ENCODE measurements at regions not wholly inside any gene's neighbourhood (a gene's known extent, or its start where the extent isn't known, plus 50 kb on each side); places are given as distances from the start of the nearest gene placed in this dataset.

DNA sequence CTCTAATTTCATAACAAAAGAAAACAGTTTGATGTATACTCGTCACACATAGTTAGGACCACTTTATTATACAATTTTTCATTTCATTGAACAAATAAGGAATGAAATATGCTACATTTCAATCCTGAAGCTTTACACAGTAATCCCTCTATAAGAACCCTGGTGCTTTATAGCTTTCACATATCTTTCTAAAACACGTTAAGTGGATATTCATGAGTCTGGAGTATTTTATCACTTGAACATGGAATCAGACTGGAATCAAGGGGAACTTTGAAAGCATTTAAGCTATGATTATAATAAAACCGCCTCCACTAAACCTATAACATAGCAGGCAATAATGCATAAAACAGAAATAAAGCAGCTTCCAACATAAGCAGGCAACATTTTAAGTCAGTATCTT is 476.6 kb downstream of the COL11A1 start:
- no peak for DNase-seq (ENCODE audit: low spot score)
- TF ChIP-seq, protein P1, sequence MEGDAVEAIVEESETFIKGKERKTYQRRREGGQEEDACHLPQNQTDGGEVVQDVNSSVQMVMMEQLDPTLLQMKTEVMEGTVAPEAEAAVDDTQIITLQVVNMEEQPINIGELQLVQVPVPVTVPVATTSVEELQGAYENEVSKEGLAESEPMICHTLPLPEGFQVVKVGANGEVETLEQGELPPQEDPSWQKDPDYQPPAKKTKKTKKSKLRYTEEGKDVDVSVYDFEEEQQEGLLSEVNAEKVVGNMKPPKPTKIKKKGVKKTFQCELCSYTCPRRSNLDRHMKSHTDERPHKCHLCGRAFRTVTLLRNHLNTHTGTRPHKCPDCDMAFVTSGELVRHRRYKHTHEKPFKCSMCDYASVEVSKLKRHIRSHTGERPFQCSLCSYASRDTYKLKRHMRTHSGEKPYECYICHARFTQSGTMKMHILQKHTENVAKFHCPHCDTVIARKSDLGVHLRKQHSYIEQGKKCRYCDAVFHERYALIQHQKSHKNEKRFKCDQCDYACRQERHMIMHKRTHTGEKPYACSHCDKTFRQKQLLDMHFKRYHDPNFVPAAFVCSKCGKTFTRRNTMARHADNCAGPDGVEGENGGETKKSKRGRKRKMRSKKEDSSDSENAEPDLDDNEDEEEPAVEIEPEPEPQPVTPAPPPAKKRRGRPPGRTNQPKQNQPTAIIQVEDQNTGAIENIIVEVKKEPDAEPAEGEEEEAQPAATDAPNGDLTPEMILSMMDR (IDR thresholded peaks at IDR 0.05; ENCODE audit: extremely low read depth, missing control alignments), result no peak

GRCh38 chr1:102630041-102630440 is 478.3 kb downstream of the COL11A1 start:
- DNase-seq (ENCODE audit: low spot score), result no peak
- TF ChIP-seq, protein P1 (IDR thresholded peaks at IDR 0.05; ENCODE audit: extremely low read depth, missing control alignments), result no peak

- TF ChIP-seq, protein P1 (IDR thresholded peaks at IDR 0.05; ENCODE audit: extremely low read depth, missing control alignments), result no peak
- no peak for DNase-seq (ENCODE audit: low spot score)
Observed at GRCh38 chr1:102628109-102628613, 480.2 kb downstream of the COL11A1 start.

DNA sequence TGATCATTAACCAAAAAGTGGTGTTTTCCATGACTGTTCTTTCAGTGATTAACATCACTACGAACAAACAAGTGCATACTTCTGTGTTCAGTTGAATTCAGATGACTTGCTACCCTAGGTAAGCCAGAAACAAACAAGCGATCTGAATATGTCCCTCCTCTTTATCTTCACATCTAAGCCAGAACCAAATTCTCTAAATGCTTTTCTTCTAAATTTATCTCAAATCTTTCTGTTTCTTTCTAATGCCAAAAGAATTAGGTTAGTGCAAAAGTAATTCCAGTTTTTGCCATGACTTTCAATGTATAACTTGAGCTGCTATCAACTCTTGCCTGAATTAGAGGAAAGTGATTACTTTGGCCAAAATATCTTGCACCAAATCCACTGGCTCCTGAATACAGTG is 481.2 kb downstream of the COL11A1 start:
- TF ChIP-seq, protein P1 (IDR thresholded peaks at IDR 0.05; ENCODE audit: extremely low read depth, missing control alignments), result no peak

DNA sequence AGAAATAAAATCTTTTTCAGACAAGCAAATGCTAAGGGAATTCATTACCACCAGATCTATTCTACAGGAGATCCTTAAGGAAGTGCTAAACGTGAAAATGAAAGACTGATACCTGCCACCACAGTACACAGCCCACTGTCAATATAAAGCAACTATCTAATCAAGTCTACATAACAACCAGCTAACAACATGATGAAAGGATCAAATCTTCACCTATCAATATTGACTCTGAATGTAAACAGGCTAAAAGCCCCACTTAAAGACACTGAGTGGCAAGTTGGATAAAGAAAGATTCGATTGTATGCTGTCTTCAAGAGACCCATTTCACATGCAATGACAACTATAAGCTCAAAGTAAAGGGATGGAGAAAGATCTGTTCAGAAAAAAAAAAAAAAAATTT is 492.4 kb downstream of the COL11A1 start:
- no peak for DNase-seq (ENCODE audit: low spot score)
- TF ChIP-seq, protein P1 (IDR thresholded peaks at IDR 0.05; ENCODE audit: extremely low read depth, missing control alignments), result no peak

More for the DNA sequence above, 481.2 kb downstream of the COL11A1 start:
- no peak for DNase-seq (ENCODE audit: low spot score)

GRCh38 chr1:102595106-102595505 is 513.2 kb downstream of the COL11A1 start:
- TF ChIP-seq, protein P1 (IDR thresholded peaks at IDR 0.05; ENCODE audit: extremely low read depth, missing control alignments), result no peak
- no peak for DNase-seq (ENCODE audit: low spot score)

DNA sequence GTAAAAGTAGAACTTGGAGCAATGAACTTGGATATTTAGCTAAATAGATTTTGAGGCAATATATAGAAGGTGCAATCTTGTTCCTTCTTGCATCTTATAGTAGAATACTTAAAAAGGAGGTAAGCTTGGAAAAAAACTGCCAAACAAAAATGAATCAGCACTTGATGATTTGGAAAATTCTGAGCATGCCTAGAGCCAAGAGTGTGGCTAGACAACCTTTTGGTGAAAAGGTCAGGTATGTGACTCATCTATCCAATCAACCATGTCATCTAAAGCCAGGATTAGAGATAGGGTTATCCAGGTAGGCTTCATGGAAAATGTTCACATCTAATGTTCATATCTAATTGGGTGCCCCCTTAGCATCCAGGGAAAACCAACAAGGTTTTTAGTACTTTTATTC is 515.0 kb downstream of the COL11A1 start:
- TF ChIP-seq, protein P1 (IDR thresholded peaks at IDR 0.05; ENCODE audit: extremely low read depth, missing control alignments), result no peak

More for the DNA sequence above, 515.0 kb downstream of the COL11A1 start:
- no peak for DNase-seq (ENCODE audit: low spot score)
